ENCODE measurements at regions not wholly inside any gene's neighbourhood (a gene's known extent, or its start where the extent isn't known, plus 50 kb on each side); places are given as distances from the start of the nearest gene placed in this dataset.
A peak's percentile ranks its signal among the peaks of the same experiment; 100 is the strongest.

GRCh38 chr7:119392-120163 is 72.8 kb upstream of the FAM20C start:
- peak; percentile 88 for DNase-seq (ENCODE audit: low spot score)

- DNase-seq (ENCODE audit: low spot score): no peak
These were observed 72.0 kb upstream of the FAM20C start for GRCh38 chr7:120164-120991.

DNA sequence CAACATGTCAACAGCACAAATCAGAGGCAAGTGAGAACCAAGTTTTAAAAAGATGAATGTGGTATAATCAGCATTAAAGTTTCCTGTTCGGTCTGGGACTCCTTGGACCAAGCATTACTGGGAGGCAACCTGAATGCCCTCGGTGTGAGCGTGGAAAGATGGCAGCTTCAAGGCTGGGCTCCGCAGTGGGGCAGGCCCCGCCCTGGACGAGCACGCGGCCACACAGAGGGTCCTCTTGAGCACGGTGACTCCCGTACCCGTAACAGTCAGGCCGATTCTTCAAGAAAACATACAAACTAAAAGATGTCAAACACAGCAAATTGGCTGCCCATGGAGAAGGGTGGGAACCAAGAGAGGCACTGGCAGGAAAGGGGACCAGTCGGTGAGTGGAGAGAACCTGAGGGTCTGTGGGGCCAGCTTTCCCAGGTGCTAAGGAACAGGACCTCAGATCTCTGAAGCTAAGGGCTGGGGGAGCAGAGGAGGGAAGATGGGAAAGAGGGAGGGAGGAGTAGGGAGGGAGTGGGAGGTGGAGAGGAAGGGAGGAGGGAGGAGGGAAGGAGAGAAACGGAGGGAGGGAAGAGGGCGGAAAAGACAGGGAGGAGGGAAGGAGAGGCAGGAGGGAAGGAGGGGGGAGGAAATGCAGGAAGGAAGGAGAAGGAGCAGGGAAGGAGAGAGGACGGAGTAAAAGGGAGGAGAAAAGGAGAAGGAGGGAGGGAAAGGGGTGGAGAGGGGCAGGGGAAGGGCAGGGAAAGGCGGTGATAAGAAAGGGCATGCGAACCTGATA is 71.2 kb upstream of the FAM20C start:
- DNase-seq (ENCODE audit: low spot score): peak; percentile 59

- DNase-seq (ENCODE audit: low spot score): no peak
These were observed 69.1 kb upstream of the FAM20C start for GRCh38 chr7:123237-123636.

- DNase-seq (ENCODE audit: low spot score): no peak
These were observed 68.0 kb upstream of the FAM20C start for GRCh38 chr7:124130-124949.

- DNase-seq (ENCODE audit: low spot score): peak; percentile 27
These were observed 67.3 kb upstream of the FAM20C start for GRCh38 chr7:125061-125475.

- no peak for DNase-seq (ENCODE audit: low spot score)
These were observed 66.7 kb upstream of the FAM20C start for GRCh38 chr7:125661-126060.

DNA sequence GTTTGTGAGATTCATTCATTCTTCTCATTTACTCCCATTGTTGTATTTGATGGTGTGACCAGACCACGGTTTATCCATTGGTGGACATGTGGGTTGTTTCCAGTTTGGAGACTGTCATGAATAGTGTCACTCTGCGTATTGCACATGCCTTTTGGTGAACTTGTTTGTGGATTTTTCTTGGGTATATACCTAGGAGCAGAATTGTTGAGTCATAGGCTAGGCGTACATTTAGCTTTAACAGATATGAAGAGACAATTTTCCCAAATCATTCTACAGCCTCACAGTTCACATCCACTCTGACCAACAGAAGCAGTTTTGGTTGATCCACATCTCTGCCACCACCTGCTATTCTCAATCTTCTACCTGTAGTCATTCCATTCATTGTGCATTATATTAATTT is 66.0 kb upstream of the FAM20C start:
- DNase-seq (ENCODE audit: low spot score): no peak

GRCh38 chr7:127064-127598 is 65.2 kb upstream of the FAM20C start:
- DNase-seq (ENCODE audit: low spot score): no peak

DNA sequence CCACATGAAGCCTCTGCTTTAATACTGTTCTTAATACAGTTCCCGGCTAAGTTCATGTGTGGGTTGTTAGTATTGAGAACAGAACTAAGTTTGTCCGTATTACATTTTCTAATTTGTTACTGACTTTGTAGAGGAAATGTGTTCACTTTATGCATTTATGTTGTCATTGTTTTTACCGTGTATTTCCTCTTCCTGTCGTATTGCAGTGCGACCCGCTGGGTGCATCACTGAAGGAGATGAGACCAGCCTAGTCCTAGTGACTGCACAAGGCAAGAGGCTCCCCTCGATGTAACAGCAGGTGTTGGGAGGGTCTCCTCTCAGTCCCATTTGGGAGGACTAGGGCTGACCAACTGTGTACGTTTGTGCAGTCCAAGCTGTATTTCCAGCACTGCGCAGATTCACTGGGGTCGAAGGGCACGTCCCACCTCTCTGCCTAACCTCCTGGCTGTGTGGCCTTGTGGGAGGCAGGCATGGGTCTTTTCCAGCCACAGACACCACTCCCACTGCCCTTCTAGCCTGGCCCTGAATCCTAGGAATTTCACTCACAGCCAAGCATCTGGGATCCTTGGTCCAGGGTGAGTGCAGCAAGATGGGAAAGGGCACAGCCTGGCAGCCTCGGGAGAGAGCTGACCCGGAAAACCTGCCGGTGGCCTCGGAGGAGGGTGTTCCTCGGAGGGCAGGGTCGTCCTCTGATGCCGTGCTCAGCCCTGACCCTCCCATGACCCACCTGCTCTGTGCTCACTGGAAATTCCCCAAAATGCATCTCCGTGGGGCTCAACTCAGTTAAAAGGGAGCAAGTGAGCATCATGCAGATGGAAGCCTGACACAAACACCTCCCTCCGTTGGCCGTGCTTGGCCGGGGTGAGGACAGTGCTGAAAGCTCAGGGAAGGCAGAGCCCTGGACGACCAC is 63.9 kb upstream of the FAM20C start:
- no peak for DNase-seq (ENCODE audit: low spot score)

DNA sequence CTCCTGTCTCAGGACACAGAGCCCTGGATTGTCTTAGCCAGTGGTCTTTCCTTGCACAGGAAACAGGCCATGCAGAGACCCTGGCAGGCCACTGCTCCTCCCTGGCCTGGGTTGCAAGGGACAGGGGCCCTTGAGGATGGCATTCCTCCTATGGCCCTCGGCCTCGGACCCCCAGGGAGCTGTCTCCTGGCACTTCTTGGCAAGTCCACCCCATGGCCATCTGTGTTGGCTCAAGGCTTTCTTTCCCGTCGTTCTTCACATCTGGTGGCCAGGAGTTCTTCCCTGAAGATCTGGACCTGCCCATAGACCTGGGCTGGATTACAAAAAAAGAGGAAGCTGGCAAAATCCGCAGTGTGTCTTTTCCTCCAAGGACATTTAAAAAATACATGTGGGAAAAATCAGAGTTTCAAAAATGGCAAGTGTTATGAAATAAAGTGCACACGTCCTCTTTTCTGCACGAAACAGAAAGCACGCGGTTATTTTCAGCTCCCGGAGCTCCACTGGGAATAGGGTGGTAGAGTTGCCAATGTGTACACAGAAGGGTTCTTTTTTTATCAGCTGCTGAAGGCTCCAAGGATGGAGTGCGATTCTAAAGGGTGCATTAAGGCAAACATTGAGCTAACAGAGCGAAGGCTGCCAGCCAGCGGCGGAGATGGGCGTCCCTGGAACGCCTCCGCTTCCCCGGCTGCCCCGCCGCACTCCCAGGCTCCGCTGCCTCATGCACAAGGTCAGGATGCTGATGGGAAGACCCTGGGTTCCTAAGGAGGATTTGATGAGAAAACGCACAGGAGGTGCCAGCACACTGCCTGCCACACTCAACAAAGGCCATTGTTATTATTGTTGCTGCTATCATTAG is 62.8 kb upstream of the FAM20C start:
- peak; percentile 51 for DNase-seq (ENCODE audit: low spot score)

DNA sequence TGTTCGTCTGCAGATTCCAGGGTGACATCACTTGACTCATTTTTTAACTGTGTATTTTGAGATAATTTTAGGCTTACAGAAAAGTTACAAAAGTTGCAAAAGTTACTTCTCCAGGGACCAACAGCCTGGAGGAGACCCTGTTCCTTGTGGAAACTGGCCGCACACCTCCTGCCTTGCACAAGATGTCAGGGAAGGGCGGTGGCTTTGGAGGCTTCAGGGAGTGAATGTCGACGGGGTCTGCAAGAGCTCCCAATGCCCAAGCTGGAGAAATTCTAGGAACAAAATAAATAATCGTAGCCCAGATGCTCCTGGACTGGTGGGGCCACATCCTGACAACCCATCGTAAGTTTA is 62.2 kb upstream of the FAM20C start:
- no peak for DNase-seq (ENCODE audit: low spot score)

DNA sequence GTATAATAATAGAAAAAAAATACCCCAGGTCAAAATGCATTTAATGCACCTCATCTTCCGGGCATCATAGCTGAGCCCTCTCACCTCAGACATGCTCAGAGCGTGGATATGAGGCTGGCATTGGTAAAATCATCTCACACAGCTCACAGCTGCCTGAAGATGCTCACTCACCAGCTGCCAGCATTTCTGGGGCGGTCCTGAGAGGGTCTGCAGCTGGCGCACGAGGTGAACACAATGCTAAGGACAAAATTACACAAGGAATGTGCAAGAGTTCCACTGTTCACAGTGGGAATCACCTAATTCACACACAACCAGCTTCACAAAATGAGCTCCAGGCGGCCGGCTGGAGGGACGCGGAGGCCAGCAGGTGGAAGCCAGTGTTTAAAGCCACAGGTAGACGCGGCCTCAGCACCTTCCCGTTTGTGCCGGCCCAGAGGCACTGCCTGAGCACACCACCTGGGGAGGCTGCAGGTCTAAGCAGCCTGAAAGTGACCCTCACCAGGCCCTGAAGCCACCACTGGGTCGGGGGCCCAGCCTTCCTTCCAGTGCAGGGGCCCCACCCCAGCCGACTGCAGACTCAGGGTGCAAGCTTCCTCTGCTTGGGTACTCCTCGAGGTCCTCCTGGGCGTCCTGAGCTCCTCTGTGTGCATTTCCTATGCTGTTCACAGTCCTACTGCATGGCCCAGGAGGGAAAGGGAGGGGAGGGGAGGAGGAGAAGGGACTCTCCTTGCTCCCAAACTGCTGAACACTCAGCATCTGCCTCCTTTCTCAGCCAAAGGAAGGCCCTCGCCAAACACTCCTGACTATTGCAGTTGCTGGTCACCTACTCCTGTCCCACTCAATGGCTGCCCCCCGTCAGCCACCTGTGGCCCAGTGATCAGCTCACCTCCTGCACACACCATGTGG is 61.2 kb upstream of the FAM20C start:
- DNase-seq (ENCODE audit: low spot score): no peak

DNA sequence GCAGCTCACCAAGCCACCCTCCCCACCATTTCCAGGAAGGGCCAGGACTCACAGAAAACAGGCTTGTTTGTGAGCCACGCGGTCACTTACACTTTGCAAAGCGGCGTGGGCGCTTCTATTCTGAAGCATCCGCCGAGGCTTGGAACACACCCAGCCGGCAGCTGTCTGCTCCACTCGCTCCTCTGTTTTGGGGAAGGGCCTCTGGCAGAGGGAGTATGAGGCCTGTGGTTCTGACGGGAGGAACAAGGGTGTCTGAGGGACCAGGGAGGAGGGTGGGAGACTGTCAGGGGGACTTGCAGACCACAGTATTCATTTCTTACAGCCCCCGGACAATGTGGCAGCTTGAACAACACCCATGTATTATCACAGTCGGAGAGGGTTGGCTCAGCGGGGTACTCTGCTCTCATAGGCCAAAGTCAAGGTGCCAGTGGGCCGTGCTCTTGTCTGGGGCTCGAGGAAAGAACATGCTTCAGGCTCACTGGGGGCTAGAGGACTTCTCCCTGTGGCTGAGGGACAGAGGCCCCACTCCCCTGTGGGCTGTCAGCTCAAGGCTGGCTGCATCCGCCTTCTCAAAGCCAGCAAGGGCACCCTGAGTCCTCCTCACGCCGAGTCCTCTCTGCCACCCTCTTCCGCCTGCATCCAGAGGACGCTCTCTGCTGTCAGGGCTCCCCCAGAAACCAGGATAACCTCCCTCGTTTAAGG is 60.4 kb upstream of the FAM20C start:
- peak; percentile 38 for DNase-seq (ENCODE audit: low spot score)

- no peak for DNase-seq (ENCODE audit: low spot score)
These were observed 59.5 kb upstream of the FAM20C start for GRCh38 chr7:132899-133298.

DNA sequence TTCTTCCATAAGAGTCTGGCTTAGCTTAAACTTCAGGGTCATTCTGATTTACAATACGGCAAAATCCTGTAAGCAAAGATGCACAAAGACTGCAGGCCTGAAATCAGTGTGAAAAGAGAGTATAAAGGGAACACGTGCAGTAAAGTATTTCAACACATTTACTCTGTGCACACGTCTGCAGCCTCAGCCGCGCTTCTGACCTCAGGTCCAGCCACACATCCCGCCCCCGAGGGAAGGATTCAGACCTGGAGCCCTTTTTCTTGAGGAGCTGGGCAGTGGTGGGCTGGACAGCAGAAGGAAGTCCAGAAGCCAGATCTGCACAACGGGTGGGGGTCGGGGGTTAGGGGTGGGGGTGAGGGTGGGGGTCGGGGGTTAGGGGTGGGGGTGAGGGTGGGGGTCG is 58.9 kb upstream of the FAM20C start:
- no peak for DNase-seq (ENCODE audit: low spot score)

GRCh38 chr7:134029-134428 is 58.3 kb upstream of the FAM20C start:
- no peak for DNase-seq (ENCODE audit: low spot score)

Measured in umbilical cord (tissue), 1 donor.